ENCODE measurements at regions not wholly inside any gene's neighbourhood (a gene's known extent, or its start where the extent isn't known, plus 50 kb on each side); places are given as distances from the start of the nearest gene placed in this dataset.
A peak's percentile ranks its signal among the peaks of the same experiment; 100 is the strongest.

DNA sequence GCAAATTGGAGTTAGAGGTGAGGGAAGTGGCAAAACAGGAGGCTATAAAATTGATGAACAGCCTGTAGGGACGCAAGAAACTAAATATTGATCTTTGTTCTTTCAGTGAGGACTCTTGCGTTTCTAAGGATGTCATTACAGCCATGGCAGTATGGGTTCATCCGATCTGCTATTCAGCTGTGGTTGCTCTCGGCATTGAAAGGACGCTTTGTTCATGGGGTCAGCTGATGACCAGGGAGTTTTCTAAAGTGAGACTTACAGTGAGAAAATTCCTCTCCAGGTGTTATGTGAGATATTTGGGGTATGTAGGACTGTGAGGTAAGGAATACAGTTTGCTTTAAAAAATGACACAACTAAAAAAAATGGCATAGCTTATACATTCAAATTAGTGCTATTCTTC lies 52.7 kb upstream of the PELI1 start:
- DNase-seq = no peak

DNA sequence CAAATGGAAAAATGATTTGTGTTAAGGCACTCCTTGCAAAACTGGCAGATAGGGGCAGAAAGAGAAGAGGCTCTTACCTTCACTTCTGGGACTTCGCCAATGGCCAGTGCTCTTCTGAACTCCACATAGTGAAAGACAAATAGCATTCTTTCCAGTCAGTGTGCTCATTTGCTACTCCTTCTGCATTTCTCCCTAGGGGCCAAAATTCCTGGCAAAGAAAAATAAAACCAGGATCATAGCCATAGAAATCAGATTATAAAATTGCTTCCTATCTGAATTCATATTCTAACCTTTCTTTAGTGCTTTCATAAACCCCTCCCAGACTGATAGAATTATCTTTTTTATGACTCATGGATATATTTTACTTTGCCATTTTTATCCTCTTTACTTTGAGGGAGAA lies 56.9 kb upstream of the PELI1 start:
- DNase-seq = no peak

DNA sequence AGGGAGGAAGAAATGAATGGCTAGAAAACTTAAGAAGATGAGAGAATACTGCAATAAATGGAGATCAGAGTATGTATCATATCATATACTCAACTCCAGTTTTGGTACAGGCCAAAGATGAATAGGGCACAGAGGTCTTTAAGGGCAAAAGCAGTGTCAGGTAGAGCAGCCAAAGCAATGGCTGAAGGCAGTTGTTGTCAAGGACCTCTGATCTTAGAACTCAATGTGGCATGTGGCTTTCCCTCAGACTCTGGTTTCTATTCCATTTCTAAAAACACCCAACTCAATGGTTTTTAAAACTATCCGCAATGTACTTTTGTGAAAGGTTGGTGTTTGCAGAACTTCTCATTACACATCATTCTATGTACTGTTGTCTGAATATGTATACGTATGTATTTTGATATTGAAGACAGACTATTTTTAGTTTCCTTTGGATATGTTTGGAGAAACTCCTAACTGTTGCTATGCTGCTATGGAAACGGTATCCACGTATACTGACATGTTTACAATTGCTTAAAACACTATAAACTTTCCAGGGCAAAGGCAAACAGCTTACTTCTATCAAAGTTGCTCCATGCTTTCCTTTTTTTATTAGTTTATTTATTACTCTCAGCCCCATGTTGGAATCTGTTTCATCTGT lies 58.1 kb upstream of the PELI1 start:
- DNase-seq = no peak

DNA sequence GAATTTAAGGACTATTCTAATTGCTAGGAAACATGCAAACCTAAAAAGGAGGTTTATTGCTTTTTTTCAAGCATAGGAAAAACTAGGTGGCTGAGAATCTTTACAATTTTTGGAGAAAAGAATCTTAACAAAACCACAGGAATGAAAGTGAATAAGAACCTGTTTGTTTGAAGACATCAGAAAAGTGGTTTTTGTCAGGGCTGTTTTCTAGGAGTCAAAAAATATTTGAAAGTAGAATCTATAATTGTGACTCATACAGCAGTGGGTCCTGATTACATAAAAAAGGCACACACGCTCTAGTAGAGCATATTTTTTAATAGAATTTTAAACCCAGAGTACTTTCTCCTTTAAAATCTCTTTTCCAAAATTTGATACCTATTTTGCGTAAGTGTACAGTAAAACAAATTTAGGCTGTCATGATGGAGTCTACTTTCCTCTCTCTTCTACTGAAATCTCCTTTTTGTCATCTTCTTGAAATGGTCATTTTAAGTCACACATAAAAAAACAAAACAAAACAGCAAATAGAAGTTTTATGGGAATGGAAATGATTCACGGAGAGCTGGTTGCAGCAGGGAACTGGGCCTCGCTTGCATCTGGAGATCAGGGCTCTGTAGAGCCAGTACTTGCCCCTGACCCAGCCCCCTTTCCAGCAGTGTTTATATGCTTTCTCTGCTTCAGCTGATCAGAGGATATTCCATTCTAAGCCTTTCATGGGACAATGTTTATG lies 59.1 kb upstream of the PELI1 start:
- peak; percentile 43 for DNase-seq

DNA sequence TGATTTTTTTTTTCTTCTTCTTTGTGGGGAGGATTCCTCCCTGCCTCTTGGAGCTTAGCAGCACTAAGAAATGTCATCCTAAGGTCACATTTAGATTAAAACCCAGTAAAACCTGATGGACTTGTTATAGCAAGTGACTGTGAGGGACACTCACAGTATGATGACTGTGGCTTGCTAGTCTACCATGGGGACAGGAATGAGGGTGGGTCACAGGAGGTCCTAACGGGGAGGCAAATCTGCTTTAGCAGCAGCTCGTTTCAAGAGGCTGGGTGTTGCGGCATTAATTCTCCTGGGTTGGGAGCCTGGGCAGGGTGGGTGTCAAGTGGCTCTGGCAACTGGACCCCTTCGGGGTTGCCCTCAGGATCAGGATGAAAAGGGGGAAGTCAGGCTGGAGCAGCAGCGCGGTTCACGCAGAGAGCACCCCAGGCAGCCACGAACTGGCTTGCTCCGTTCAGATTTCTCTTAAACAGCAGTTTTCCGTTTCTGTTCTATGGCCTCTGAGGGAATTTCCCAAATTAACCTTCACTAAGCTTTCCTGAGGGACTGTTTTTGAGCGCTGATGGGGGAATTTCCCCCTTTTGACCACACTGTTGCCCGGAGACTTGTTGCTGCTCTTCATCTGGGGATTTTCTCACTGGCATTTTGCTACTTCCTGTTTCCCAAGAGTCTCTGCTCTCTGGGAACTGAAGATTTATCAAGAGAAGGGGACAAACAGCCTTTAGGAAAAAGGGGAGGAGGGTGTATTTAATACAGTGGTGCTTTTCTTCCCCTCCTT lies 59.8 kb upstream of the PELI1 start:
- DNase-seq = peak; percentile 43

DNA sequence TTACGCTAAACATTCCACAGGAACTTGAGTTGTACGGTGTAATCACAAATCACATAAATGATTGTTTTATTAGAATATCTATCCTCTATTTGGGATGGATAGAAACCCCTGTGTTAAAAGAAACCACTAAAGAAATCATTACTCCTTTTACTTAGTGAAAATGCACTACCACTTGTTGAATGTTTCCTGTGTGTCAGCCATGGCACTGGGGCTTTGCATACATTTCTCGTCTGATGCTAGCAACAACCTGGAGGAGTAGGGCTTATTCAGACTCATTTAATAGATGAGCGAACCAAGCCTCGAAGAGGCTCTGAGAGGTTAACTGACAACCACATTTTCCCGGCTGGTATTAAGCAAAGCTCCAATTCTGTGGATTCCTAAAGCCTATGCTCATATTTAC lies 60.5 kb upstream of the PELI1 start:
- no peak for DNase-seq

DNA sequence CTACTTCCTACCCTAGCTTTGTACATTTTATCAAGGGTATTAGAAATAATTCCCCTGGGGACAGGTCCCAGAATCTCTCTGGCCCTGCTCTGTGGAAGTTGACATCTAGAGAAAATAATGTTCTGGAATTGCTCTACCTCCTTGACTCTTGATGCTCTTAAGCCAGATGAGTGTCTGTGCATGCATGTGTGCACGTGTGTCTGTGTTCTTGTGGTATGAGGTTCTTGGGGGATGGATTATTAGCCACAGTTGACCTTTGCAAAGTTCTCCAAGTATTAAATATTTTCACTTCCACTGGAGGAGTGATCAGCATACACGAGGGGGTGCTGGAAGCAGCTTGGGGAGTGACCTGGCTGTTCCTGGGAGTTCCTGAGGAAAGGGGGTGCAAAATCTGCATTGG lies 61.2 kb upstream of the PELI1 start:
- no peak for DNase-seq

DNA sequence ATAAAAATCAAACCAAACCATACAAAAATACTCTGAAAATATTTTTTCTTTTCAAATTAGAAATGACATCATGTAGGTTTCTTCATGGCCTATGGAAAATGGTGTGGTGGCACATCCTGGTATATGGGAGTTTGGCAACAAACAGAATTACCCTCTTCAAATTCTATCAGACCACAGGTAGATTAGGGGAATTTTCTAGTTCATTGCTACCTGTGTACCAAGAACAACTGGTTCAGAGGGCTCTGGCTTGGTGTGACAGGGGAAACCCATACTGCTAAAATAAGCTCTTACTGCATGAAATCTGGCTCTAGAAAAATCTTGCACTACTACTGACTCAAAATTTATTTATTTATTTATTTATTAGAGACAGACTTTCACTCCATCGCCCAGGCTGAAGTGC lies 63.4 kb upstream of the PELI1 start:
- no peak for DNase-seq

DNA sequence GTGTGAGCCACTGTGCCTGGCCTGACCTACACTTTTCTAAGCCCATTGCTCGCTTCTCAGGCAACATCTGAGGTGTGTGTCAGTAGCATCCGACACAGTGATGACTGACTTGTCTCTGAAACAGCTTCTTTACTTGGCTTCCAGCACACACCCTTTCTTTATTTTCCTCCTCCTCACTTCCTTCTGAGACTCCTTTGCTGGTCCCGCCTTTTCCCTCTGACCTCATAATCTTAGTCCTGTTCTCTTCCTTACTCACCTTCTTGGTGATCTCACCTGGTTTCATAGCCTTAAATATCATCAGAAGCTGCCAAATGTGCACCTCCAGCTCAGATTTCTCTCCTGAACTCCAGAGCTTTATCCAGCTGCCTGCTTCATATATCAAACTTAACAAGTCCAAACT lies 66.6 kb upstream of the PELI1 start:
- DNase-seq = no peak

DNA sequence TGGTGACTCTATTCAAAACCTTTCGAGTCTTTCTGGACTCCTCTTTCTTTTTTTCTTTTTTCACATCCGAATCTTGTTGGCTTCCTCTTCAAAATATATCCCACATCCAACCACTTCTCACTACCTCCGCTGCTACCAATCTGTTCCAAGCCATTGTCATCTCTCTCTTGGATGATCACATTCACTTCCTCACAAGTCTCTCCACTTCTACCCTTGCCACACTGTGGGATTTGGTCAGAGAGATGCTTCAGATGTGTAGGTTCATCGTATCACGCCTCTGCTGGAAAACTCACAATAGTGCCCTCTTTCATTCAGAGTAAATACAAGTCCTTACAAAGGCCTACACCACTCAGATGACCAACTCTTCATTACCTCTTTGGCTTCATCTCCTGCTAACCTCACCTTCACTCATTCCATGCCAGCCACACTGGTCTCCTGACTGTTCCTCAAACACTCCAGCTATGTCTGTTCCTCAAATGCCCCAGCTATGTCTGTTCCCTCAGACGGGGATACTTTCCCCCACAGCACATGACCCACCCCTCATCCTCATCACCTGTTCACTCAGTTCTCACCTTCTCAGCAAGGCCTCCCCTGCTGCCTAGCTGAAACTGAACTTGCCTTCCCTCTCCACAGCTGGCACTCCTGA lies 67.2 kb upstream of the PELI1 start:
- DNase-seq = no peak

DNA sequence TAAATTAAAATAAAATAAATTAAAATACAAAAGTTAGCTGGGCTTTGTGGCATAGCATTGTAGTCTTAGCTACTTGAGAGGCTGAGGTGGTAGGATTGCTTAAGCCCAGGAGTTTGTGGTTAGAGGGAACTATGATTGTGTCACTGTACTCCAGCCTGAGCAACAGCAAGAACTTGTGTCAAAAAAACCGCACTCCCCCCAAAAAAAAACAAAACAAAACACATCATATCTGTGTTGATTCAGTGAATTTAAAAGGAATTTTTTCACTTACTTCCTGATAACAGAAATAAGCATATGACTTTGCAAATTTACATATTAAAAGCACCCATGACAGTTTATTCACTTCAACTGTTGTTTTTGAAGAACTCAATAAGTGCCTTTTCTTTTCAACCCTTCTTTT lies 68.1 kb upstream of the PELI1 start:
- no peak for DNase-seq

DNA sequence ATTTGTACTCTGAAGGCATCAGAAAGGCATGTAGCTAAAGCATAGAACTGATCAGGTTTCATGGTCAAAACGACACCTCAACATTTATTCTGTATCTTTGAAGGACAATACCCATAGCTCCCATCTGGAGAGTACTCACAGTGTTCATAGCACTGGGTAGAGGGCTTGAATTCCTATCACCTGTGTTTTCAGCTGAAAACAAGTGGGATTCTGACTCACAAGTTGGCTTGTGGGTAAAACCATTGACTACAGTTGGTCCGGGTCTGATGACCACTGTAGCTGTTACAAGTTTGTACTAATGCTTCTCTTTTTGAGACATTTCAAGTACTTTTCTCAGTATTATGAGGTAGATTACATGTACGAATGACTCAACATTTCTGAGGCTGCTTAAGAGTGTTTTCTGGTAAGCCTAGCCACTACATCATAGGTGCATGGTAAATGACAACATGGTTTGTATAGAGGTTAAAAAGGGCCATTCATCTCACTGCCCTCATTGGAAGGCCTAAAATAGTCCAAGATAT lies 68.6 kb upstream of the PELI1 start:
- no peak for DNase-seq

DNA sequence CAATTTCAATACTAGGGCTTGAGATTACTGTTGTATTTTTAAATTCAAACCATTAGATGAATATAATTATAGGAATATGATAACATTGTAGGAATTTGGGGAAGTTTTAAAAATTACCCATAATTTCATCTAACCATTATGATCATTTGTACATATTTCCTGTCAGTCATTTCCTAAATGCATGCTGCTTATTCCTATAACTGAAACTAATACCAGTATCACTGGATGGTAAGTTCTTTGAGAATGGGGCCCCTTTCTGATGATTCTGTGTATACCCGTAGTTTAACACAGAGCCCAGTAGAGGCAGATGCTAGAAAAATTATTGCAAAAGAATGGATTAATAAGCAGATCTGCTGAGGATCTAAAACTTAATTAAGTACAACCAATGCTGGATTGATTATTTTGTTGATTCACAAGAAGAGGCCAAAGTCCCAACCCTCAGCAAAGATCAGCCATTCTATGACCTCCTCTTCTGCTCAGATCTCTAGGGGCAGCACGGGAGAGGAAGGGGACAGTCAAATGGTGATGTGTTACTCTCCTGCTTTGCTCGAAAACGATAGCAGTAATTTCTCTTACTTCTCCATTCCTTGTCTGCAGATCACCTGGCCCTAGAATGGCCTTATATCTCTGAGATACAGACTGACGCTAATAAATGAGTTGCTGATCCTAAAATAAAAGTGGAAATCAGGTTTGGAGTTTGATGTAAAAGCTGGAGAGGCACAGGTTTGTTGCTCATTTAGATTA lies 69.5 kb upstream of the PELI1 start:
- DNase-seq = no peak

DNA sequence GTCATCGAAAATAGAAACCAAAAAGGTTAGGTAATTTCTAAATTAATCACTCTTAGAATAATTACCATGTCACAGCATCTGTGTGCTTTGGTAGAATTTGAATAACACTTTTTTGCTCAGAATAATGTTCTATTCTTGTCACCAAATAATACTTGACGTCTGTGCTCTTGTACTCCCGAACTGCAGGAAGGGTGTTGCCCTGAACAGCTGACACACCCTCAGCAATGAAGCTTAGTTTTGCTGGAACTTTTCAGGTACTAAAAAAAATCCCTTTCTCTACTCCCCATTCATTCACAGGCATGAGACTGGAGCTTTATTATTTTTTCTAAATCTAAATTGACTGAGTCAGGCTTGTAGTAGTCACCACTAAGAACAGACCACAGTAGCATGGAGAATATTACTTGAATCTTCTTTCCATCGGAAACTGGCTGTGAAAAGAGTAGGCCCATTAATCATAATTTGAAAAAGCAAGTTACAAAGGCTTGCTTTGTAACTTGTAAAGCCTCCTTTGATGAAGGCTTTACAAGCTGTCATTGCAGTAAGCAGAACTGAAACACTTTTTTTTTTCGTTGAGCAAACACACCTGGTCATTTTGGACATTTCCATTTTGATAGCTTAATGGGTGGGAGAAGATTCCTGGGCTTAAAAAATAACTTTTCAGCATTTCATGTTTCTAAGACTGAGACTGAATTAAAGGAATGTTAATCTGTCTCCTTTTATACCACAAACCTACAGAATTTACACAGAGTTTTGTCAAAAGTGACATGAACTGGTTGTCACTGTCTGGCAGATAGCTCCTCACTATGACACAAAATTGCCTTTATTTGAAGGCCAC lies 70.3 kb upstream of the PELI1 start:
- DNase-seq = no peak

DNA sequence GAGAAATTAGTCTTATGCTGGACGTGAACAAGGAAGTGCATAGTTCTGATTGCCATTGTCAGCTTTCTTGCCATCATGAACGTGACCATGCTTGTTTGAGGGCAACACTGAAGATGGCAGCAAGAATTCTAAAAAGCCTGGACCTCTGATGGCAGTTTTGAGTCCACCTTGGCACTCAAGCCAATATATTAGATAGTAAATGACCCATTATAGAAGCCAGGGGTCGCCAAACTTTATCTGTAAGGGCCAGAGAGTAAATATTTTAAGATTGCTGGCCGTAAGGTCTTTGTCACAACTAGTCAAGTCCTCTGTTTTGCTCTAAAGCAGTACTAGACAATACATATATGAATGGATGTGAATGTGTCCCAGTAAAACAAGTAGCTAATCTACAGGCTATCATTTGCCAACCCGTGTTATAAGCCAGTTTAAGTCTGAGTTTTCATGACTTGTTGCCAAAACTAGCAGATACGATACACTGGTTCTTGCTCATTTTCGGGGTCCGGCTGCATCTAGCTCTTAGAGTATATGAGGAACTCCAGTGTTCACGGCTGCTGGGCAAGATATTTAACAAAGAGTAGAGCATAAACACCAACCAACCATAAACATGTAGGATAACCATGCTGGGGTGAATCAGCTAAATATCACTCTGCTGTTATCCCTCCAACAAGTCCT lies 73.1 kb upstream of the PELI1 start:
- DNase-seq = no peak

DNA sequence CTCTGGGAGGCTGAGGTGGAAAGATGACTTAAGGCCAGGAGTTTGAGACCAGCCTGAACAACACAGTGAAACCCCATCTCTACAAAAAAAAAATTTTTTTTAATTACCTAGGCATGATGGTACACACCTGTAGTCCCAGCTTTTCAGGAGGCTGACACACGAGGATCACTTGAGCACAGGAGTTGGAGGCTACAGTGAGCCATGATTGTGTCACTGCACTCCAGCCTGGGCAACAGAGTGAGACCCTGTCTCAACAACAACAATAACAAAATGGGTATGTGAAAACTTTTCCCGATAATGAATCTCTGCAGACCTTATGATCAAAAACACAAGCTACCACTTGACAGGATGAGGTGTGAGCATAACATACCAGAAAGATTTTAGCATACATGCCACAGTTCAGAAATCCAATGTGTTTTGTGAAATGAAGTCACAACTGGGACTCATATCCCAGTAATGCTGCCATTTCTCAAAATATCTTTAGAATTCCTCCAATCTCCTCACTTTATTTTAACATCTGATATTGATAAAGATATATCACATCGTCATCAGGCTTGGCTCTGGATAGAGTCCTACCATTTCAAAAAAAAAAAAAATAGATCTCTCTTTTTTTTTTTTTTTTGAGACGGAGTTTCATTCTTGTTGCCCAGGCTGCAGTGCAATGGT lies 74.0 kb upstream of the PELI1 start:
- DNase-seq = no peak

DNA sequence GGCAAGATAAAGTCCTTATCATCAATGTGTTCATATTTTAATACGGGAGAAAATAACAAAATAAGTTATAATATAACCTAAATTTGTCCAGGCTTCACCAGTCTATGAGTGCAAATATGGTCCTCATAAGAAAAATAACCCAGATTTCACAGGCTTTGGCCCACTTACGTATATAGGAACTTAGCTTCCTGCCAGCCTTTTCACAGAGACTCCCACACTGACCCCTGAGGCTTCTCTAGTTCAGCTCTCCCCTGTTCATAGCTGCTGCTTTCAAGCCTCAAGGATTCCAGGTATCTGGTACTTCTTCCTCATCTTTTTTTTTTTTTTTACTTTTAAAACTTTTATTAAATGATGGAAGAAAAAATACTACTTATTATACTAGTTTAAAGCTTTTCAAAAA lies 74.9 kb upstream of the PELI1 start:
- DNase-seq = no peak

DNA sequence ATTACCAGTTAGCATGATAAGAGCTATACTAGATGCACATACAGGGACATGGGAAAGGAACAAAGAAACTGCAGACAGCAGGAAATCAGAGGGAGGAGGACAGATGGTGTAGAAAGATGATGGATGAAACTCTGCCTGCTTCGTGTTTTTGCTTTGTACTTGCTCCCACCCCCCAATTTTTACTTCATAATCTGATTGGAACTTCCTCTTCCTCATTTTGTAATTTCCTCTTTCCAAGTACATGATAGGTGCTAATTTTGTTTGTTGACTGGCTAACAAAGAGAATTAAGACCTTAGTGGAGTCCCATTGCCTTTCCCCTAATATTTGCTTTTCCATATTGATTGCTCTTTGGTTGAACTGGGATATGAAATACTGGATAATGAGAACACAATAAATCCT lies 76.0 kb upstream of the PELI1 start:
- DNase-seq = peak; percentile 7

DNA sequence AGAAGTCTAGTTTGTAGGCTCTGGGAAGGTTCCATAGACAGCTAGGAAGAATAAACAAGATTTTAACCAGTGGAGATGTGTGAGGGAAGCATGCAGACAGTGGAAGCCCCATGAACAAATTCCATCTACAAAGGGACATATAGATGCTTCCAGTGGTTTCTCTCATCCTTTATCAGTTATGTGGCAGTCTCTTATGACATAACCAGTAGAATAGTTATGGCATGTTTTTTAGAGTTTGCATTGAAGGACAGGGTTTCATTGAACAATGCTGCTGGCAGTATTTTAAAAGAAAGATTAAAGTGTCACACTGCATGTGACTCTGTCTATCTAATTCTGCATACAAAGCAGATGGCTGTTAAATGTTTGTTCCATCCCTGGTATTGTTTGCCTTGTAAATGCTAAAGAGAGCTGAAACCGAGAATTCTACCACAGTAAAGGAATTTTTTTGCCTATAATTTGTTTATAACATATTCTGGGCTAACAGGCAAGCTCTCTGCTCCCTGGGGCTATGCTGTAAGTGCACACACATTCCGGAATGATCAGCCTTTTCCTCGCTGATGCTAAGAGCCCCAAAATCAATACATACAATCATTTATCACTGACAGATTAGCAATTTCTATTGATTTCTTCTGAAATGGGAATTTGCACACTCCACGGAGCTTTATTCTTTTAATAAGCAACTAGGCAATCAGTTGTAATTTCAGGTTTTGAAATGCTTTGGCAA lies 76.8 kb upstream of the PELI1 start:
- no peak for DNase-seq

DNA sequence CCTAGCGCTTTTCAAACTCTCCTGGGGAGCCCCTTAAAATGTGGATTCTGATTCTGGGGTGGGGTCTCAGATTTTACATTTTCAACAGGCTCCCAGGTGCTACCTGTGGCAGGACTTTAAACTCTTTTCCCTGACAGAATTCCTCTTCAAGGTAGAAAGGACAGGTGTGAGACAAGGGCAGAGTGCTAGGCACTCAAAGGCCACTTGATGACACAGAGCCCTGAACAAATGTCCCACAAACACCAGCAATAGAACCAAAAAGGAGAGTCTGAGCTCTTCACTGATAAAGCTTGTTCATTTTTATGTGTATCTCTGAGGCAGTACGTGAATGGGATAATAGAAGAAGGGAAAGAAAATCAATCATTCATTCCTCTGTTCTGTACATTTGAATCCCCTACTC lies 77.7 kb upstream of the PELI1 start:
- DNase-seq = no peak
